ENCODE measurements at regions not wholly inside any gene's neighbourhood (a gene's known extent, or its start where the extent isn't known, plus 50 kb on each side); places are given as distances from the start of the nearest gene placed in this dataset.

DNA sequence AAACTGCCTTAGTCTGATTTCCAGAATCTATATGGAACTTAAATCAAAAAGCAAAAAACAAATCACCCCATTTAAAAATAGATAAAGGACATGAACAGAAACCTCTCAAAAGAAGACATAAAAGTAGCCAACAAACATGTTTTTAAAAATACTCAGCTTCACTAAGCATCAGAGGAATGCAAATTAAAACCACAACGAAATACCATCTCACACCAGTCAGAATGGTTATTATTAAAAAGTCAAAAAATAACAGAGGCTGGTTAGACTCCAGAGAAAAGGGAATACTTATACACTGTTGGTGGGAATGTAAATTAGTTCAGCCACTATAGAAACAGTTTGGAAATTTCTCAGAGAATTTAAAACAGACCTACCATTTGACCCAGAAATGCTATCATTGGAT is 367.9 kb downstream of the ZIC4 start:
- TF ChIP-seq EP300 (IDR thresholded peaks at IDR 0.05; ENCODE audit: low read depth) (no peak), CTCF (IDR thresholded peaks at IDR 0.05) (no peak)
